ENCODE measurements at regions not wholly inside any gene's neighbourhood (a gene's known extent, or its start where the extent isn't known, plus 50 kb on each side); places are given as distances from the start of the nearest gene placed in this dataset.

DNA sequence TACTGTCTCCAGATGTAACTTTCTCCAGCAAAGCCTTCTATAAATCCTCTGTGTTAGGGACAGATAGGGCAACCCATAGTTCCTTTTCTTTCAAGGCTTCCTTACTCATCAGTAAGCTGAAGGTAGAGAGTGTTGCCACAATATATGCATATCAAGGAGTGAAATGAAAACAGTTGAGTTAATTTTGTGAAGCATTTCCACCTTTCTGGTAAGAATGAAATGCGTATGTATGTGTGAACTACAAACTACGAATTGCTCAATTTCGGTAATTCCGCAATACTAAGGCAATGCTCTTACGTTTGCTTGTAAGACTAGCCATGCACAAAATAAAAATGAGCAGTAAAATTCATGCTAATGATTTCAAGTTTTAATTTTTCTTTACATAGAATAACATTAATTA lies 61.2 kb upstream of the HBS1L start:
- Histone ChIP-seq H3K9me2 (ENCODE audit: insufficient read depth) (no peaks in the 10 kb centered on the region), H3K4me2 (ENCODE audit: low read length) (no peak overlapping the region), H4K20me1 (ENCODE audit: insufficient read depth) (no peaks in the 10 kb centered on the region), H2AFZ (ENCODE audit: low read depth, low read length, poor library complexity, severe bottlenecking) (no peak overlapping the region), H3K9ac (ENCODE audit: low read length) (no peak overlapping the region), H3K4me3 (replicated peaks in 1 of 2; ENCODE audit: low read depth in 1 of 2, low read length in 2 of 2) (no peak overlapping the region), H3K4me1 (ENCODE audit: control insufficient read depth in 1 of 2, insufficient read depth in 2 of 2, low read length in 2 of 2) (no peaks in the 10 kb centered on the region), H3K27ac (ENCODE audit: low read depth, low read length) (no peak overlapping the region), H3K9me3 (ENCODE audit: control insufficient read depth in 1 of 2, insufficient read depth in 1 of 2, low read depth in 1 of 2, low read length in 2 of 2) (no peaks in the 10 kb centered on the region), H3K27me3 (ENCODE audit: insufficient read depth, low read length) (no peaks in the 10 kb centered on the region), H3K36me3 (ENCODE audit: control insufficient read depth in 1 of 2, insufficient read depth in 2 of 2, low read length in 2 of 2) (no peaks in the 10 kb centered on the region), H3K79me2 (ENCODE audit: insufficient read depth, low read length) (no peaks in the 10 kb centered on the region)
- intact Hi-C loops (cut with micrococcal nuclease) = no loop called here
- ChIA-PET CTCF (no interaction called here), RAD21 (ENCODE audit: low non-redundant PET in 1 of 2, low total read pairs in 2 of 2, uncharacterized antibody in 2 of 2, unreplicated experiment in 2 of 2) (no interaction called here), POLR2A (no interaction called here)
- ATAC-seq (no peak), DNase-seq (ENCODE audit: low read depth, low spot score) (no peak)
- no peak for TF ChIP-seq ZFX (IDR thresholded peaks at IDR 0.05)
- no peak for TF ChIP-seq JUND (IDR thresholded peaks at IDR 0.05)
- no peak for TF ChIP-seq ZNF274 (IDR thresholded peaks at IDR 0.05; ENCODE audit: low read depth, low read length)
- no peak for TF ChIP-seq EZH2phosphoT487 (IDR thresholded peaks at IDR 0.05; ENCODE audit: borderline replicate concordance)
- no peak for TF ChIP-seq CBX3 (IDR thresholded peaks at IDR 0.05; ENCODE audit: low read depth)
- TF ChIP-seq, protein P1, sequence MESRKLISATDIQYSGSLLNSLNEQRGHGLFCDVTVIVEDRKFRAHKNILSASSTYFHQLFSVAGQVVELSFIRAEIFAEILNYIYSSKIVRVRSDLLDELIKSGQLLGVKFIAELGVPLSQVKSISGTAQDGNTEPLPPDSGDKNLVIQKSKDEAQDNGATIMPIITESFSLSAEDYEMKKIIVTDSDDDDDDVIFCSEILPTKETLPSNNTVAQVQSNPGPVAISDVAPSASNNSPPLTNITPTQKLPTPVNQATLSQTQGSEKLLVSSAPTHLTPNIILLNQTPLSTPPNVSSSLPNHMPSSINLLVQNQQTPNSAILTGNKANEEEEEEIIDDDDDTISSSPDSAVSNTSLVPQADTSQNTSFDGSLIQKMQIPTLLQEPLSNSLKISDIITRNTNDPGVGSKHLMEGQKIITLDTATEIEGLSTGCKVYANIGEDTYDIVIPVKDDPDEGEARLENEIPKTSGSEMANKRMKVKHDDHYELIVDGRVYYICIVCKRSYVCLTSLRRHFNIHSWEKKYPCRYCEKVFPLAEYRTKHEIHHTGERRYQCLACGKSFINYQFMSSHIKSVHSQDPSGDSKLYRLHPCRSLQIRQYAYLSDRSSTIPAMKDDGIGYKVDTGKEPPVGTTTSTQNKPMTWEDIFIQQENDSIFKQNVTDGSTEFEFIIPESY (IDR thresholded peaks at IDR 0.05; ENCODE audit: extremely low read depth, insufficient replicate concordance, low read length) = no peak
- TF ChIP-seq SP1 (IDR thresholded peaks at IDR 0.05; ENCODE audit: low read depth) = no peak
- no peak for TF ChIP-seq CEBPB (IDR thresholded peaks at IDR 0.05; ENCODE audit: low read depth)
- TF ChIP-seq FOSL1 (IDR thresholded peaks at IDR 0.05; ENCODE audit: low read depth) = no peak
- no peak for TF ChIP-seq SIN3A (IDR thresholded peaks at IDR 0.05; ENCODE audit: low read depth)
- no peak for TF ChIP-seq POLR2A (IDR thresholded peaks at IDR 0.05; ENCODE audit: borderline replicate concordance, extremely low read depth, insufficient read depth, insufficient read length)
- TF ChIP-seq, protein P2, sequence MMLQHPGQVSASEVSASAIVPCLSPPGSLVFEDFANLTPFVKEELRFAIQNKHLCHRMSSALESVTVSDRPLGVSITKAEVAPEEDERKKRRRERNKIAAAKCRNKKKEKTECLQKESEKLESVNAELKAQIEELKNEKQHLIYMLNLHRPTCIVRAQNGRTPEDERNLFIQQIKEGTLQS (IDR thresholded peaks at IDR 0.05) = no peak
- TF ChIP-seq ELF1 (IDR thresholded peaks at IDR 0.05; ENCODE audit: borderline replicate concordance, low read depth) = no peak
- no TSS peak for BruUV-seq (replicated peaks)
